ENCODE measurements at regions not wholly inside any gene's neighbourhood (a gene's known extent, or its start where the extent isn't known, plus 50 kb on each side); places are given as distances from the start of the nearest gene placed in this dataset.
A peak's percentile ranks its signal among the peaks of the same experiment; 100 is the strongest.
"Not testable (repeated sequence)": the region's sequence is repeated elsewhere in the genome, so short reads cannot be mapped to it uniquely, and the experiment has no call there.

DNA sequence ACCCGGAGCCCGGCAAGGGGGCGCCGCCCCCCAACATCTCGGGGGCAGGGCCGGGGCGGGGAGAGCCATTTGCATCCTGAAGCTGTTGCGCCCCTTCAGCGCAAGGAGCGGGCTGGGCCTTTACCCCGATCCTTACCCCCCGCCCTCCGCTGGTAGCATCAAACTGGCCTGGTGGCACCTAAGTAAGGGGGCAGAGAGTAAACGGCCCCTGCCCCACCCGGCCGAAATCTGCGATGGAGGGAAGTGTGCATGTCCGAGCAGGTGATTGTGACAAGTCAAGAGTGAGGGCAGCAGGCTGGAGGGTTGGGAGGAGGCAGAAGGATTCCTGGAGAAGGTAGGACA is 101.2 kb downstream of the ESM1 start:
- no peak for DNase-seq (ENCODE audit: low read depth in 2 of 2)

DNA sequence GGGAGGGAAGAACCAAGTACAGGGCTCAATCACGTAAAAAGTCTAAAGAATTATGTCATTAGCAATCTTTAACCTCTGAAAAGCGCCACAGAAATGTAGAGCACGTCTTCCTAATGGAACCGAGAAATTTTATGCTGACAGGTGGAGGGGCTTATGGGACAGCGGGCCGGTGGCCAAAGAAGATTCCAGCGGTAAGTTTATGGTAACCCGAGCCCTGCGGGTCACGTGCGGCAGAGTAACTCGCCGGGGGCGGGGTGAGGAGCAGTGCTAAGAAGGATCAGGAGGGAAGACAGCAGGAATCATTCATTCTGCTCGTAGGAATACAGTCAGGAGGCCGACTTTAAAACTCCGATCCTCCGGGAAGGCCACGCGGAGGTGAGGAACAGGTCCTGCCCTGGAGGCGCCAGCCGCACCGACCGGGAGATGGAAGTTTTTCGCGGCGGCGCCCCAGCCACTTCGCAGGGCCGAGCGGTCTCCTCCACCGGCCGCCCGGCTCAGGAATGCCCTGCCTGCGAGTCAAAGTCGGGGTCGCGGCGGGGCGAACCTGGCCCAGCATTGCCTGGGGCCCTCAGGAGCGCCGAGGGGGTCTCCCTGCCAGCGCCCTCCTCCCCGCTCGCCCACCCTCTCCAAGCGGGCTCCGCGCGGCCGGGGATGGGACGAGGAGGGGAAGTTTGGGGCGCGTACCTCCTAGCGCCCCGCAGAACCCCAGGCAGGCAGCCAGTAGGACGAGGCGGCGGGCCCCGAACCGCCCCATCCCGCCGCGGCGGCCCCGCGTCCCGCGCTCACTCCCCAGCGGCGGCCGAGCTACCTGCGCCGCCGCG is 101.8 kb downstream of the ESM1 start:
- DNase-seq (ENCODE audit: low read depth in 2 of 2): no peak

GRCh38 chr5:54882841-54883240 is 102.6 kb downstream of the ESM1 start:
- no peak for DNase-seq (ENCODE audit: low read depth in 2 of 2)

DNA sequence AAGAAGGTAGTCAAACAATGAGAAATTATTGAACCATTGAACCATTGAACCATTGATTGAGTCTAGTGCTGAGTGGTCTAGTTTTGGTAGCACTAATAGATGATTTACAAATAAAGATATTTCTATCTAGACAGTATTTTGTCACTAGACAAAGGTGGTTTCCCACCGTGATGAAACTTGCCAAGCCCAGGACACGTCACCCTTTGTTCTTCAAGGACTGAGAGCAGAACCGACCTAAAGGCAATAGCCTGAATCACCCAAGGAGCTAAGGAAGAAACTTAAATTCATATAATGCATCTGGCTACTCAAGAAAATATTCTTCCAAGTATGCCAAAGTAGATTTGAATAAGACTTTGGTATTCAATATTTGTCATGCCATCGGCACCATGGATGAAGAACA is 103.3 kb downstream of the ESM1 start:
- no peak for DNase-seq (ENCODE audit: low read depth in 2 of 2)

- peak in 1 of 2 donors; percentile 11 for DNase-seq (ENCODE audit: low read depth in 2 of 2)
Measured at GRCh38 chr5:54881286-54882005, 103.9 kb downstream of the ESM1 start.

DNA sequence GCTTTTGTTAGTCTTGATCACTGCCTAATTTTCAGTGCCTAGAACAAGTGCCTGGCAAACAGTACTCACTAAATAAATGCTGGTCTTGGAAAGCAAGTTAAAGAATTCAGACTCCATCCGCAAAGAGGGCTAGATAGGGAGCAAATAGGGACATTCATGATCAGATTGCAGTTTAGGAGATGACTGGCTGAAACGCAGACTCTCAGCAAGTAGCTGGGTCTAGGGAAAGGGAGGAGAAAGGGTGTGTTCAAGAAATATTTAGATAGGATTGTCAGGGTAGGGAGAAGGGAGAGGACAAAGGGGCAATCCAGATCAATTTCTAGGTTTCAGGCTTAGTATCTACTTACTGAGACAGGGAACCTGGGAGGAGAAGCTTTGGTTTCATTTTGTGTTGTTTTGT is 108.4 kb downstream of the ESM1 start:
- DNase-seq (ENCODE audit: low read depth in 2 of 2): no peak

GRCh38 chr5:54876556-54876955 is 108.8 kb downstream of the ESM1 start:
- no peak for DNase-seq (ENCODE audit: low read depth in 2 of 2)

DNA sequence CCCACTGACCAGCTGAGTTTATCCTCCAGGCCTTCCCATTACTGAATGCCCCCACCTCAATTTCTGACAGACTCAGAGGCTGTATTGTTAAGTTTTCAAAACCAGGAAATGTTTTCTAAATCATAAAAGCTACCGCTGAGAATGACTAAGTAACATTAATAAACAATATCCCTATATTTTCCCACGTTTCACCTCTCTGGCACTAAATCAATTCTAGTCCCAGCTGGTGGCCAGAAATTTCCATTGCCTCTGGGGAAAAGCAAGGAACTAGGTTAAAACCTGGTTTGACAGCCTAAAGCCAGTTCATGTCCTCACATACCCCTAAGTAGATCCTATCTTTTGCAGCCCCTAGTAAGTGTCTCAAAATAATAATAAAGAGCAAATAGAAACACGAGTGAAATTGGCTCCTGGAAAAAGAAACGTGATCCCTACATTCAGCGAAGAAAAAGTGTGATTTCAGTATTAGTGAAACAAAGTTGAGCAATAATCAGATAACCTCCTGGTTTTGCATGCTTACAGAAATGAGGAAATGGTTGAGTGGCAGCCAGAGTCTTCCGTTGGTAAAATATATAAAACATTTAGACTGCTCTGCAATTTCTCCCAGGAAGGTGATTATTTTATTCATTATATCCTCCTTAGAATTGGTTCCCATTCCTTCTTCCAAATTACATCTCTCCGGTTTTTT is 110.9 kb downstream of the ESM1 start:
- DNase-seq (ENCODE audit: low read depth in 2 of 2): no peak

- no peak for DNase-seq (ENCODE audit: low read depth in 2 of 2)
Measured at GRCh38 chr5:54873691-54874090, 111.7 kb downstream of the ESM1 start.

- no peak for DNase-seq (ENCODE audit: low read depth in 2 of 2)
Measured at GRCh38 chr5:54872810-54873209, 112.6 kb downstream of the ESM1 start.

GRCh38 chr5:54870271-54870670 is 115.1 kb downstream of the ESM1 start:
- DNase-seq (ENCODE audit: low read depth in 2 of 2): no peak

GRCh38 chr5:54869691-54870090 is 115.7 kb downstream of the ESM1 start:
- no peak for DNase-seq (ENCODE audit: low read depth in 2 of 2)

DNA sequence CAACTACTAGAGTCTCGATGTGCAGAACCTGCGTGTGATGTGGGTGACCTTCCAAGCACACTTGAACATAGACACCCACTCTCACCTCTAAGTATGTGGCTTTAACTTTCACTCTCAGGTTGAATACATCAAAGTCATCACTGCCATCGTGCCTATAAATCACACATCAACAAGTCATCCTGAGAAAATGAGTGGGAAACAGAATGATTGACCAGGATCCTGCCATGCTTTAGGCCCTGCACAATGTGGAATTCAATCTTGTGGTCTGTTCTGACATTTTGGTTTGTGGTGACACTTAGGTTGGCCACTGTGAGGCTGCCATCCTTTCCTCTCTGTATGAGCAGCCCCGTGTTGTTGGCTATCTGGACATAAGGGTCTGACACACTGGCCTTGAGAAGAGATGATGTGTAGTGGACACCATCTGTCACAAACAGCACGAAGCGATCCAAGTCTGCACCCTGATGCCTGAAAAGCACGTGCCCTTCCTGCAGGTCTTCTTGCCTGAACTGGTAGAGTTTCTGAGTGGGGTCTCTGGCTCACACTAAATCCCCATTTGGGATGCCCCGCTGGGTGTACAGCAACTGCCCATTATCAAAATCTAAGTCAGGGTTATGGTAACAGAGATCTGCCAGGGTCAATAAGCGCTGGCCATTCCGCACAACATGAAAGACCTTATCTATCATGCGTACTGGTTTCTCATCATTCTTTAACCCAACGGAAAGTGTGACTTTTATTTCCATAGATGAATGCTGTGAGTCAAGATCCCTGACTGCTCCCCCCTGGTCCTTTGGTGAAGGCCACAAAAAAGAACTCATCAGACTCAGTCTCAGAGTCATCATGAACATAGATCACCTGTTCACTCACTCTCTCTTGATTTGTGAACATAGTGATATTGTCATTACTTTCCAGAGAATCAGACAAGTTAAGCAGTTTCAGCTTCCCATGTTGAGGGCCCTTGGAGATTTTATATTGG is 116.6 kb downstream of the ESM1 start:
- no peak for DNase-seq (ENCODE audit: low read depth in 2 of 2)

DNA sequence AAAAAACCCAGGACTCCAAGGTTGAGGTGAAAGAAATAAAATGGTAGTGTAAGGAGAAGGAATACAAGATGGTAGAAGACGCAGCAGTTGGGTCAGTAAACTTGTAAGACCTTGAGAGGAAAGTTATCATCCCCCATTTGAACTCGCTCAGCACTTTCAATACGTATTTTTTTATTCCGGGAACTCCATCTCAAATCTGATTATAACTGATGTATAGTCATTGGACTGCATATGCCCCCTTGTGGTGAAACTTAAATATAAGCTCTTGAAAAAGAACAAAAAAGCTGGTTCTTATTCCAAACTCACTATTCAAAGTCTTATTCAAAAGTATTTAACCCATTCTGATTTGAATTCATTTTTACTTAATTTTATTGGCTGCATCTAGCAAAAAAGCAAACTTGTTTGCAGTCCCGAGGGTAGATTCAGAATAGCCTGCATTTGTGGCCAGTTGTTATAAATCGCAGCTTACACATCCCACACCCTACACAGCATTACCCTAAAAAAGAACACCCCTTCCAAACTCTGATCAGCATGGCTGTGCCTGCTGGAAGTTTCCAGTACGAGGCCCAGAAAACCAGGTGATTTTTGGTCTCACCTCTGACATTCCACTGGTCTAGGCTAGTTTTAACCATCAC is 118.0 kb downstream of the ESM1 start:
- DNase-seq (ENCODE audit: low read depth in 2 of 2): no peak

- DNase-seq (ENCODE audit: low read depth in 2 of 2): not testable (repeated sequence)
Measured at GRCh38 chr5:54864911-54865515, 120.4 kb downstream of the ESM1 start.

DNA sequence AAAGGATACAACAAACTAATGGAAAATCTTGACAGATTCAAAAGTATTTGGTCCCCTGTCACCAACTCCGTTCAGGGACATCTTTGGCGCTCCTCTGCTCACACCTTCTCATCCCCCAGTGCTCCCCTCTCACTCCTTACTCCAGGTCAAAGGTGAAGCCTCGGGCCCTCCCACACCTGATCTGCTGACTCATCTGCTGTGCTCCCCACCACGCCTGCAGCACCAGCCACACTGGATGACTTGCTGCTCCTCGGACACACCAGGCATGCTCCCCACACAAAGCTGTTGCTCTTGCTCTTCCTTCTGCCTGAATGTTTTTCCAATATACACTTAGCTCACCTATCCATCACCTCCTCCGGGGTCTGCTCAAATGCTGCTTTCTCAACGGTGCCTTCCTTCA is 123.4 kb downstream of the ESM1 start:
- no peak for DNase-seq (ENCODE audit: low read depth in 2 of 2)

DNA sequence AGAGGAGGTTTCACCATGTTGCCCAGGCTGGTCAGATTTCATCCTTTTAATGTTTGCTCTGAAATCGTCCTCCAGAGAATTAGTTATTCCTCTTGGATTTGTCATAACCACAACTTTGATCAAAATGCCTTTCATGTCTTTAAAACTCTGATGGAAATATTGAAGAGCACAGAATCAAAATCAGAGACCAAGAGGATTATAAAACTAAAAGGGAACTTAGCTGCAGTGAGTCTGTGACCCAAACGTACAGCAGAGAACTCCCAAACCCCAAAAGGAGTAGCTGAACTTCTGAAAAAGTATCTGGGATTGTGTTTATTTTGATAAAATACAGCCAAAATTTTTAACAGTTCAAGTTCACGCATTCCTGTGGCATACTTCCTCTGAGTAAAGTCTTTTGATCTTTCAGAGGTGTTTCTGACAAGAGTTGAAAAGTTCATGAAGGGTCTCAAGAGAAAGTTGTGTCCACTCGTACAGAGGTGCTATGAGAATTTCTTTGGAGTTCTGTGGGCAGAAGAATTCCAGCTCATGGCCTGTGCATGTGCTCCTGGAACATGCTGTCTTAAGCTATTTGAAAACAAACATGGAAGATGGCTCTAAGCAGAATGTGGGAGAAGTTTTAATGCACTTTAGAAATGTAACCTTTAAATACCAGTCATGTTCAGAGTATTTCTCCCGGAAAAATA is 124.0 kb downstream of the ESM1 start:
- no peak for DNase-seq (ENCODE audit: low read depth in 2 of 2)

- DNase-seq (ENCODE audit: low read depth in 2 of 2): no peak
Measured at GRCh38 chr5:54860321-54860720, 125.1 kb downstream of the ESM1 start.

GRCh38 chr5:54859316-54859715 is 126.1 kb downstream of the ESM1 start:
- DNase-seq (ENCODE audit: low read depth in 2 of 2): no peak

Measured in stimulated activated CD8-positive, alpha-beta memory T cell treated with anti-CD3 and anti-CD28 coated beads, Interleukin-7, amount 100 ng/mL, for 4 hours (primary cell).